ENCODE measurements at regions not wholly inside any gene's neighbourhood (a gene's known extent, or its start where the extent isn't known, plus 50 kb on each side); places are given as distances from the start of the nearest gene placed in this dataset.

DNA sequence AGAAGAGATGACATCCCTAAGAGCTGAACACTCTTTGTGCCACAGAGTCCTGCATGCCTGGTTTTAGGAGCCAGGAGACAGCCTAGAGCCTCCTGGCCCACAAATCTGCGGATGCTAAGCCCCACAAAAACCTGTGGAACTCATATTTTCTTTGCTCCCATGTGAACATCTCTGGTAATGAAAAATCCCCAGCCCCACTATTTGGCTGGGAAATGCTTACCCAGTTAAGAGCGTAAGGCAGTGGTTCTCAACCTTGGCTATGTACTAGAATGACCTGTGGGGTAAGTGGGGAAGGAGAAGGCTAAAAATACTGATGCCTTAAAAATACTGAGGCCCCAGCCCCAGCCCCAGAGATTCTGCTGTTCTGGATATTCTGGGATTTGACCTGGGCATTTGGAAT is 208.1 kb downstream of the EN1 start:
- no peak for ATAC-seq
- in situ Hi-C loops (cut with MboI) (no loop called here), intact Hi-C loops (cut with micrococcal nuclease; ENCODE audit: unreplicated experiment) (no loop called here)
- H3K9ac ChIP-seq (ENCODE audit: control insufficient read depth, insufficient read depth, low read length), result no peak overlapping the region
- 0% methylated on average over 2 of the region's 2 CpGs for WGBS (ENCODE audit: insufficient coverage, insufficient replicate concordance, low lambda C conversion rate, missing lambda C conversion rate)
- no peaks in the 10 kb centered on the region for H3K27me3 ChIP-seq (replicated peaks in 1 of 2; ENCODE audit: control insufficient read depth in 2 of 2, insufficient read depth in 2 of 2, low read length in 1 of 2)
- no peak overlapping the region for H3K4me2 ChIP-seq (ENCODE audit: control insufficient read depth, insufficient read depth)
- ChIA-PET SMC1A (ENCODE audit: uncharacterized antibody, unreplicated experiment) (no interaction called here), POLR2A (no interaction called here), RAD21 (ENCODE audit: unreplicated experiment) (no interaction called here), CTCF (no interaction called here)
- H3K4me3 ChIP-seq, result no peak overlapping the region
- TF ChIP-seq RBBP5 (conservative IDR thresholded peaks at IDR 0.05) (no peak), RCOR1 (conservative IDR thresholded peaks at IDR 0.05; ENCODE audit: low read depth, low read length) (no peak), STAT3 (IDR thresholded peaks at IDR 0.05; ENCODE audit: low read depth, low read length) (no peak), BMI1 (IDR thresholded peaks at IDR 0.05; ENCODE audit: borderline replicate concordance) (no peak), CBX3 (IDR thresholded peaks at IDR 0.05; ENCODE audit: borderline replicate concordance, low read depth) (no peak), MEF2B (IDR thresholded peaks at IDR 0.05; ENCODE audit: partially characterized antibody, poor library complexity, severe bottlenecking) (no peak), SMARCA5 (IDR thresholded peaks at IDR 0.05) (no peak), SREBF2 (IDR thresholded peaks at IDR 0.05; ENCODE audit: low read length) (no peak), IRF4 (IDR thresholded peaks at IDR 0.05; ENCODE audit: low read depth, low read length) (no peak)
- TF ChIP-seq, protein P1, sequence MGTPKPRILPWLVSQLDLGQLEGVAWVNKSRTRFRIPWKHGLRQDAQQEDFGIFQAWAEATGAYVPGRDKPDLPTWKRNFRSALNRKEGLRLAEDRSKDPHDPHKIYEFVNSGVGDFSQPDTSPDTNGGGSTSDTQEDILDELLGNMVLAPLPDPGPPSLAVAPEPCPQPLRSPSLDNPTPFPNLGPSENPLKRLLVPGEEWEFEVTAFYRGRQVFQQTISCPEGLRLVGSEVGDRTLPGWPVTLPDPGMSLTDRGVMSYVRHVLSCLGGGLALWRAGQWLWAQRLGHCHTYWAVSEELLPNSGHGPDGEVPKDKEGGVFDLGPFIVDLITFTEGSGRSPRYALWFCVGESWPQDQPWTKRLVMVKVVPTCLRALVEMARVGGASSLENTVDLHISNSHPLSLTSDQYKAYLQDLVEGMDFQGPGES (IDR thresholded peaks at IDR 0.05), result no peak
- TF ChIP-seq, protein P2, sequence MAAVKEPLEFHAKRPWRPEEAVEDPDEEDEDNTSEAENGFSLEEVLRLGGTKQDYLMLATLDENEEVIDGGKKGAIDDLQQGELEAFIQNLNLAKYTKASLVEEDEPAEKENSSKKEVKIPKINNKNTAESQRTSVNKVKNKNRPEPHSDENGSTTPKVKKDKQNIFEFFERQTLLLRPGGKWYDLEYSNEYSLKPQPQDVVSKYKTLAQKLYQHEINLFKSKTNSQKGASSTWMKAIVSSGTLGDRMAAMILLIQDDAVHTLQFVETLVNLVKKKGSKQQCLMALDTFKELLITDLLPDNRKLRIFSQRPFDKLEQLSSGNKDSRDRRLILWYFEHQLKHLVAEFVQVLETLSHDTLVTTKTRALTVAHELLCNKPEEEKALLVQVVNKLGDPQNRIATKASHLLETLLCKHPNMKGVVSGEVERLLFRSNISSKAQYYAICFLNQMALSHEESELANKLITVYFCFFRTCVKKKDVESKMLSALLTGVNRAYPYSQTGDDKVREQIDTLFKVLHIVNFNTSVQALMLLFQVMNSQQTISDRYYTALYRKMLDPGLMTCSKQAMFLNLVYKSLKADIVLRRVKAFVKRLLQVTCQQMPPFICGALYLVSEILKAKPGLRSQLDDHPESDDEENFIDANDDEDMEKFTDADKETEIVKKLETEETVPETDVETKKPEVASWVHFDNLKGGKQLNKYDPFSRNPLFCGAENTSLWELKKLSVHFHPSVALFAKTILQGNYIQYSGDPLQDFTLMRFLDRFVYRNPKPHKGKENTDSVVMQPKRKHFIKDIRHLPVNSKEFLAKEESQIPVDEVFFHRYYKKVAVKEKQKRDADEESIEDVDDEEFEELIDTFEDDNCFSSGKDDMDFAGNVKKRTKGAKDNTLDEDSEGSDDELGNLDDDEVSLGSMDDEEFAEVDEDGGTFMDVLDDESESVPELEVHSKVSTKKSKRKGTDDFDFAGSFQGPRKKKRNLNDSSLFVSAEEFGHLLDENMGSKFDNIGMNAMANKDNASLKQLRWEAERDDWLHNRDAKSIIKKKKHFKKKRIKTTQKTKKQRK (IDR thresholded peaks at IDR 0.05; ENCODE audit: low read depth, low read length), result no peak
- TF ChIP-seq, protein P3, sequence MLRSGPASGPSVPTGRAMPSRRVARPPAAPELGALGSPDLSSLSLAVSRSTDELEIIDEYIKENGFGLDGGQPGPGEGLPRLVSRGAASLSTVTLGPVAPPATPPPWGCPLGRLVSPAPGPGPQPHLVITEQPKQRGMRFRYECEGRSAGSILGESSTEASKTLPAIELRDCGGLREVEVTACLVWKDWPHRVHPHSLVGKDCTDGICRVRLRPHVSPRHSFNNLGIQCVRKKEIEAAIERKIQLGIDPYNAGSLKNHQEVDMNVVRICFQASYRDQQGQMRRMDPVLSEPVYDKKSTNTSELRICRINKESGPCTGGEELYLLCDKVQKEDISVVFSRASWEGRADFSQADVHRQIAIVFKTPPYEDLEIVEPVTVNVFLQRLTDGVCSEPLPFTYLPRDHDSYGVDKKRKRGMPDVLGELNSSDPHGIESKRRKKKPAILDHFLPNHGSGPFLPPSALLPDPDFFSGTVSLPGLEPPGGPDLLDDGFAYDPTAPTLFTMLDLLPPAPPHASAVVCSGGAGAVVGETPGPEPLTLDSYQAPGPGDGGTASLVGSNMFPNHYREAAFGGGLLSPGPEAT (IDR thresholded peaks at IDR 0.05; ENCODE audit: low read depth), result no peak
- no peaks in the 10 kb centered on the region for H3K4me1 ChIP-seq (ENCODE audit: control insufficient read depth, insufficient read depth, low read length)
- BruUV-seq (replicated peaks), result no TSS peak
- no peak overlapping the region for H2AFZ ChIP-seq (ENCODE audit: control insufficient read depth, low read depth, low read length)
- FAIRE-seq, result no peak
- no peaks in the 10 kb centered on the region for H3K79me2 ChIP-seq (ENCODE audit: control insufficient read depth, insufficient read depth, low read length)
- no peaks in the 10 kb centered on the region for H3K9me3 ChIP-seq (replicated peaks; ENCODE audit: control insufficient read depth, insufficient read depth, low read length)
- no peak overlapping the region for H3K27ac ChIP-seq (ENCODE audit: control insufficient read depth, insufficient read depth)
- no peak for DNase-seq (ENCODE audit: low read depth, low spot score)
- H4K20me1 ChIP-seq (ENCODE audit: control insufficient read depth, insufficient read depth), result no peaks in the 10 kb centered on the region
- H3K36me3 ChIP-seq (ENCODE audit: control insufficient read depth in 2 of 2, insufficient read depth in 2 of 2, low read length in 1 of 2), result no peaks in the 10 kb centered on the region

Data from GM12878 (cell line).